HEK293T (cell line): ENCODE measurements at regions not wholly inside any gene's neighbourhood (a gene's known extent, or its start where the extent isn't known, plus 50 kb on each side); places are given as distances from the start of the nearest gene placed in this dataset.

Experiments
- ARNT ChIP-seq: fragments of 450-650 bp; IDR thresholded peaks from 2 replicates; pipeline ENCODE4 v1.6.1; 2017; ENCODE audit warnings: mild to moderate bottlenecking
- BHLHE40 ChIP-seq: fragments of 450-650 bp; IDR thresholded peaks from 2 replicates; pipeline ENCODE4 v1.6.1; 2016; ENCODE audit warnings: mild to moderate bottlenecking, moderate library complexity, borderline replicate concordance
- FOXM1 ChIP-seq: fragments of 450-650 bp; IDR thresholded peaks from 2 replicates; pipeline ENCODE4 v1.6.1; 2017; ENCODE audit warnings: mild to moderate bottlenecking, borderline replicate concordance
- TARDBP ChIP-seq: fragments of 450-650 bp; IDR thresholded peaks from 2 replicates; pipeline ENCODE4 v1.6.1; 2016

DNA sequence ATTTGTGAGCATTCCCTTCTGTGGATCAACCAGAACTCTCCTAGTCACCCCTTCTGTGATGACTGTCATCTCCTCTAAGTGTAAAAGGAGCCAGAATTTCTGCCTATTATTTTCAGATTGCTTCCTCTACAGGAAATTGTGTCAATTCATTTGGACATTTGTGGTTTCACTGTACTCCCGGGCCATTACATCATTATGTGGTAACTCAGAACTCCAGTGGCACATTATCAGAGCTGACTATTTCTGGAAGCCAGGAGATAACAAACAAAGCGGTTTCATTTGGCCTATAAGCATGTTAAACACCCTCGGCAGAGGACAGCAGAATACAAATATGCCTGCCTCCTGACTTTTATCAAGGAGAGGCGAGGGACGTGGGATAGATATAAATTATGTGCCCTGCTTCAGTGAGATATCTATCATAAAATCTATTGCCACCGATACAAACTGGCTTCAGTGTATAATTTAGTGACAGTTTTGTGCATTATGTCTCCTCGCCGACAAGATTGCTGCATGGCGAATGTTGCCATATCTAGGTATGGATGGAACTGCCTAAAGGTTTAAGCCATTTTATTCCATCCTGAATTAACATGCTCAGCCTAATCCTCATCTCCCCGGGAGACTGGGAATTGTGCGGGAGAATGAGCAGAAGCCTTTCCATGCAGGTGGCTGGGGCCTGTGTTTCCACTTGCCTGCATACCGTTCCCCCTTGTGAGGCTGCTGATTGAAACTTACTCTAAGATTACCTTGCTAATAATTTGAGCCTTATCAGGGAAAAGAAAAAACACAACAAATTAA lies 193.4 kb upstream of the SEMA6D start:
- TF ChIP-seq BHLHE40 (no peak), FOXM1 (no peak), ARNT (no peak), TARDBP (no peak)
